SH-SY5Y (cell line): ENCODE measurements at regions not wholly inside any gene's neighbourhood (a gene's known extent, or its start where the extent isn't known, plus 50 kb on each side); places are given as distances from the start of the nearest gene placed in this dataset.

Source experiments
- GATA2 ChIP-seq: IDR thresholded peaks from 2 replicates; pipeline ENCODE4 v1.6.1; 2011; ENCODE audit warnings: mild to moderate bottlenecking, low read depth, low read length
- GATA3 ChIP-seq: IDR thresholded peaks from 2 replicates; pipeline ENCODE4 v1.6.1; 2011; ENCODE audit warnings: low read depth, mild to moderate bottlenecking, low read length, moderate library complexity

GRCh38 chr3:72698154-72698917 lies 149.9 kb downstream of the SHQ1 start:
- TF ChIP-seq GATA2: no peak
- no peak for TF ChIP-seq GATA3
